SU-DHL-6 (cell line): ENCODE measurements at regions not wholly inside any gene's neighbourhood (a gene's known extent, or its start where the extent isn't known, plus 50 kb on each side); places are given as distances from the start of the nearest gene placed in this dataset.

Experiments
- H2AFZ ChIP-seq: fragments of 200-600 bp; sonication (generic); 2 replicates; pipeline ENCODE4 v1.6.1; 2014; ENCODE audit warnings: low read depth, mild to moderate bottlenecking, moderate library complexity, mixed read lengths, antibody characterized with exemption, low read length; ENCODE audit not compliant: severe bottlenecking
- H3F3A ChIP-seq: fragments of 200-600 bp; shearing (Covaris generic); 2 replicates; pipeline ENCODE4 v1.6.0; 2016; ENCODE audit warnings: antibody characterized with exemption, mild to moderate bottlenecking; ENCODE audit not compliant: insufficient read depth
- H3K27ac ChIP-seq: fragments of 200-600 bp; sonication (generic); 2 replicates; pipeline ENCODE4 v1.5.1; 2016; ENCODE audit warnings: low read depth, mild to moderate bottlenecking, low read length, moderate library complexity, mixed read lengths
- H3K27me3 ChIP-seq: fragments of 200-600 bp; sonication (generic), shearing (Covaris generic); 2 replicates; pipeline ENCODE4 v1.6.0; 2014; ENCODE audit warnings: mild to moderate bottlenecking, low read length
- H3K36me3 ChIP-seq: fragments of 200-600 bp; sonication (generic); 2 replicates; pipeline ENCODE4 v1.6.1; 2014; ENCODE audit warnings: mild to moderate bottlenecking, low read length, mixed read lengths
- H3K4me2 ChIP-seq: fragments of 300-600, 200-600 bp; shearing (Covaris generic), sonication (generic); 2 replicates; pipeline ENCODE4 v1.6.0; 2014; ENCODE audit warnings: low read length, low read depth, mild to moderate bottlenecking; ENCODE audit not compliant: poor library complexity, severe bottlenecking
- H3K4me3 ChIP-seq: fragments of 200-600 bp; sonication (generic); 2 replicates; pipeline ENCODE4 v1.5.1; 2014; ENCODE audit warnings: antibody characterized with exemption, low read length, mild to moderate bottlenecking, mixed read lengths; ENCODE audit not compliant: insufficient read depth, poor library complexity, severe bottlenecking
- H3K79me2 ChIP-seq: fragments of 200-600 bp; sonication (generic); 2 replicates; pipeline ENCODE4 v1.6.1; 2014; ENCODE audit warnings: mild to moderate bottlenecking, low read length, moderate library complexity; ENCODE audit not compliant: insufficient read depth
- H3K9ac ChIP-seq: fragments of 200-600 bp; sonication (generic); 2 replicates; pipeline ENCODE4 v1.7.0; 2014; ENCODE audit warnings: mild to moderate bottlenecking, low read length
- H3K9me2 ChIP-seq: fragments of 200-600 bp; sonication (generic); replicated peaks from 2 replicates; pipeline ENCODE4 v1.6.1; 2014; ENCODE audit warnings: low read length; ENCODE audit not compliant: insufficient read depth
- H3K9me3 ChIP-seq: fragments of 200-600 bp; sonication (generic); 2 replicates; pipeline ENCODE4 v1.6.1; 2014; ENCODE audit warnings: low read length, mixed read lengths; ENCODE audit not compliant: insufficient read depth
- H4K20me1 ChIP-seq: fragments of 200-600 bp; sonication (generic); 2 replicates; pipeline ENCODE4 v1.6.1; 2014; ENCODE audit warnings: low read depth, mild to moderate bottlenecking, antibody characterized with exemption, low read length, moderate library complexity, mixed read lengths
- EZH2phosphoT487 ChIP-seq: fragments of 200-600 bp; sonication (generic), shearing (Covaris generic); conservative IDR thresholded peaks from 2 replicates; pipeline ENCODE4 v1.6.1; 2018; ENCODE audit warnings: mild to moderate bottlenecking, antibody characterized with exemption, low read length, moderate library complexity, mixed read lengths
- TF ChIP-seq, protein P1 (sequence below): fragments of 200-600 bp; sonication (generic); IDR thresholded peaks from one replicate; pipeline ENCODE4 v1.5.1; 2017; ENCODE audit warnings: antibody characterized with exemption, mild to moderate bottlenecking, low read length, moderate library complexity; ENCODE audit not compliant: insufficient read depth, poor library complexity, severe bottlenecking

DNA sequence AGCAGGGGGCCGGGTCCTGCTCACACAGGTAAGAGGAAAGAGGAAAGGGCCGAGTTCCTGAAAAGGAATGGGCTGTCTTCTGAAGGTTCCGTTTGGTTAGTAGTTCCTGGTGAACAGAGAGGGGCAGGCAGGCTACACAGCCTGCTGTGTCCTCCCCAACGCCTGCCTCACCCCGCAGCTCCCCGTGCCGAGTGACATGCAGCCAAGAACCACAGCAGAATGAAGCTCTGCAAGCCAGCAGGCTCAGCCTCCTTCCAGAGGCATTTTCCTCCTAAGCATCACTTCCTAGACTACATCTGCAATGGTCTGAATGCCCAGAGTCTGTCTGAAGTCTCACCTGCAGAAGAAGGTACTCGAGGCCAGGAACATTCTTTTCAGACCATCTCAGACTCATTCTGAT is 202.4 kb upstream of the TCERG1L start:
- Histone ChIP-seq H3K4me2 (no peak overlapping the region), H3K4me3 (no peak overlapping the region), H4K20me1 (no peaks in the 10 kb centered on the region), H3K36me3 (no peaks in the 10 kb centered on the region), H3K9me3 (no peaks in the 10 kb centered on the region; the same call in 1 of the 2 replicates), H3K9ac (no peak overlapping the region), H2AFZ (no peak overlapping the region), H3K9me2 (no peaks in the 10 kb centered on the region), H3K79me2 (no peaks in the 10 kb centered on the region), H3F3A (no peaks in the 10 kb centered on the region), H3K27me3 (no peaks in the 10 kb centered on the region), H3K27ac (no peak overlapping the region)
- TF ChIP-seq EZH2phosphoT487 = no peak
- TF ChIP-seq, protein P1, sequence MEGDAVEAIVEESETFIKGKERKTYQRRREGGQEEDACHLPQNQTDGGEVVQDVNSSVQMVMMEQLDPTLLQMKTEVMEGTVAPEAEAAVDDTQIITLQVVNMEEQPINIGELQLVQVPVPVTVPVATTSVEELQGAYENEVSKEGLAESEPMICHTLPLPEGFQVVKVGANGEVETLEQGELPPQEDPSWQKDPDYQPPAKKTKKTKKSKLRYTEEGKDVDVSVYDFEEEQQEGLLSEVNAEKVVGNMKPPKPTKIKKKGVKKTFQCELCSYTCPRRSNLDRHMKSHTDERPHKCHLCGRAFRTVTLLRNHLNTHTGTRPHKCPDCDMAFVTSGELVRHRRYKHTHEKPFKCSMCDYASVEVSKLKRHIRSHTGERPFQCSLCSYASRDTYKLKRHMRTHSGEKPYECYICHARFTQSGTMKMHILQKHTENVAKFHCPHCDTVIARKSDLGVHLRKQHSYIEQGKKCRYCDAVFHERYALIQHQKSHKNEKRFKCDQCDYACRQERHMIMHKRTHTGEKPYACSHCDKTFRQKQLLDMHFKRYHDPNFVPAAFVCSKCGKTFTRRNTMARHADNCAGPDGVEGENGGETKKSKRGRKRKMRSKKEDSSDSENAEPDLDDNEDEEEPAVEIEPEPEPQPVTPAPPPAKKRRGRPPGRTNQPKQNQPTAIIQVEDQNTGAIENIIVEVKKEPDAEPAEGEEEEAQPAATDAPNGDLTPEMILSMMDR = no peak

DNA sequence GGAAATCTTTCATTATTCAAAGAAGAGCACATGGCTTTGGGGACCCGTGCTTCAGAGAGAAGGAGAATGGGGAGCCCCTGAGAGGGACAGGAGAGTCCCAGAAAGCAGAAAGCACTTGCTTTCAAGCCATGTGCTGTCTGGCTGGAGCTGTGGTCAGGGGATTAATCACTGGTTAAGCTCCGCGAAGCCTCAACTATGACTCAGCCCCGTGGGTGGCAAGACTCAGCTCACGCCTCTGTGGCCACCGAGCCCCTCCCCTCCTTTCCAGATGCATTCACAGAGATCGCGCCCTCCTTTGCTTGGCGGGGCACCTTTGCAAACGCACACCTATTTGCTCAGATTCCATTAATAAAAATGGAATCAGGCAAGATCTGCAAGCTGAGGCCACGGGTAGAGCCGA is 202.9 kb upstream of the TCERG1L start:
- Histone ChIP-seq H3K9me3 (no peaks in the 10 kb centered on the region; the same call in 1 of the 2 replicates), H3K4me2 (no peak overlapping the region)

DNA sequence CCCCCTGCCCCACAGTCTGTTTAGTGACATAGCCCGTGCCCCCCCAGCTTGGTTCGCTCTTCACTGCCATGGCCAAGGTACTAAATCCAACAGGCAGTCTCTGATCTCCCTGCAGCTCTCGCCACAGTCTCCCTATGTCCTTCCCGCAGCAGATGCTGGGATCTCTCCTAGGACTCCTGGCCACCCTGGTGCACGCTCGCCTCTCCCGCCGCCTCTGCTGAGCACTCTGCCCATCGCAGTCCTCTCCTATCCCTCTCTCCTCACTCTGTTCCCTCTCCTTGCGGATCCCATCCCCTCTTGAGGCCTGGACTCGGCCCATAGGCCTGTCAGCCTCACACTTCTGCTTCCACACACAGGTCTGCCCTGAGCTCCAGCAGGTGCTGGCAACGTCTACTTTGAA is 204.8 kb upstream of the TCERG1L start:
- H3K4me3 ChIP-seq = no peak overlapping the region
- H3K9ac ChIP-seq = no peak overlapping the region
- no peak overlapping the region for H2AFZ ChIP-seq
- H3F3A ChIP-seq = no peaks in the 10 kb centered on the region
- no peaks in the 10 kb centered on the region for H3K36me3 ChIP-seq
- H3K27me3 ChIP-seq = no peaks in the 10 kb centered on the region
- H3K9me3 ChIP-seq = no peaks in the 10 kb centered on the region; the same call in 1 of the 2 replicates
- H4K20me1 ChIP-seq = no peaks in the 10 kb centered on the region
- H3K4me2 ChIP-seq = no peak overlapping the region
- H3K79me2 ChIP-seq = no peaks in the 10 kb centered on the region
- H3K27ac ChIP-seq = no peak overlapping the region
- TF ChIP-seq, protein P1 = no peak
- TF ChIP-seq EZH2phosphoT487 = no peak
- no peaks in the 10 kb centered on the region for H3K9me2 ChIP-seq

More for the DNA sequence above, 202.9 kb upstream of the TCERG1L start:
- Histone ChIP-seq H3K4me3 (no peak overlapping the region), H2AFZ (no peak overlapping the region), H3K27ac (no peak overlapping the region), H3K9me2 (no peaks in the 10 kb centered on the region), H3F3A (no peaks in the 10 kb centered on the region), H3K9ac (no peak overlapping the region), H3K27me3 (no peaks in the 10 kb centered on the region), H3K36me3 (no peaks in the 10 kb centered on the region), H4K20me1 (no peaks in the 10 kb centered on the region), H3K79me2 (no peaks in the 10 kb centered on the region)
- TF ChIP-seq, protein P1 = no peak
- TF ChIP-seq EZH2phosphoT487 = no peak
